ENCODE measurements at regions not wholly inside any gene's neighbourhood (a gene's known extent, or its start where the extent isn't known, plus 50 kb on each side); places are given as distances from the start of the nearest gene placed in this dataset.
"Not testable (repeated sequence)": the region's sequence is repeated elsewhere in the genome, so short reads cannot be mapped to it uniquely, and the experiment has no call there.

GRCh38 chr5:50550267-50550666 lies 109.2 kb upstream of the EMB start:
- H3K9me3 Mint-ChIP-seq: no peaks in the 10 kb centered on the region
- no peaks in the 10 kb centered on the region for H3K27me3 Mint-ChIP-seq (ENCODE audit: low read depth)
- H3K36me3 Mint-ChIP-seq (ENCODE audit: low read depth): no peaks in the 10 kb centered on the region
- no peaks in the 10 kb centered on the region for H3K4me1 Mint-ChIP-seq
- no peak overlapping the region for H3K4me3 Mint-ChIP-seq
- no peak for TF ChIP-seq CTCF (IDR thresholded peaks at IDR 0.05; ENCODE audit: unreplicated experiment in 3 of 3)
- H3K27ac Mint-ChIP-seq: no peak overlapping the region

- TF ChIP-seq CTCF (IDR thresholded peaks at IDR 0.05; ENCODE audit: unreplicated experiment in 3 of 3): no peak
- no peaks in the 10 kb centered on the region for H3K9me3 Mint-ChIP-seq
- H3K27ac Mint-ChIP-seq: no peak overlapping the region
- H3K4me1 Mint-ChIP-seq: no peaks in the 10 kb centered on the region
- H3K4me3 Mint-ChIP-seq: no peak overlapping the region
- no peaks in the 10 kb centered on the region for H3K27me3 Mint-ChIP-seq (ENCODE audit: low read depth)
- no peaks in the 10 kb centered on the region for H3K36me3 Mint-ChIP-seq (ENCODE audit: low read depth)
These were observed 109.9 kb upstream of the EMB start for GRCh38 chr5:50550993-50551392.

- TF ChIP-seq CTCF (IDR thresholded peaks at IDR 0.05; ENCODE audit: unreplicated experiment in 3 of 3): no peak
- no peak overlapping the region for H3K4me3 Mint-ChIP-seq
These were observed 112.5 kb upstream of the EMB start for GRCh38 chr5:50553560-50553984.

GRCh38 chr5:50558640-50559039 lies 107.8 kb upstream of the PARP8 start:
- not testable (repeated sequence) for H3K27ac Mint-ChIP-seq; H3K9me3 Mint-ChIP-seq; H3K4me1 Mint-ChIP-seq; H3K36me3 Mint-ChIP-seq (ENCODE audit: low read depth); H3K4me3 Mint-ChIP-seq; H3K27me3 Mint-ChIP-seq (ENCODE audit: low read depth)

More at GRCh38 chr5:50553560-50553984, 112.5 kb upstream of the EMB start:
- Mint-ChIP-seq H3K4me1 (no peaks in the 10 kb centered on the region), H3K27me3 (ENCODE audit: low read depth) (no peaks in the 10 kb centered on the region), H3K36me3 (ENCODE audit: low read depth) (no peaks in the 10 kb centered on the region), H3K9me3 (no peaks in the 10 kb centered on the region), H3K27ac (no peak overlapping the region)

- Mint-ChIP-seq H3K4me3 (no peak overlapping the region), H3K27ac (no peak overlapping the region), H3K9me3 (no peaks in the 10 kb centered on the region), H3K4me1 (no peaks in the 10 kb centered on the region), H3K27me3 (ENCODE audit: low read depth) (no peaks in the 10 kb centered on the region), H3K36me3 (ENCODE audit: low read depth) (no peaks in the 10 kb centered on the region)
- TF ChIP-seq CTCF (IDR thresholded peaks at IDR 0.05; ENCODE audit: unreplicated experiment in 3 of 3): no peak
These were observed 106.5 kb upstream of the PARP8 start for GRCh38 chr5:50559955-50560354.

GRCh38 chr5:50562694-50563093 lies 103.7 kb upstream of the PARP8 start:
- no peak for TF ChIP-seq CTCF (IDR thresholded peaks at IDR 0.05; ENCODE audit: unreplicated experiment in 3 of 3)
- H3K27ac Mint-ChIP-seq: no peak overlapping the region
- no peaks in the 10 kb centered on the region for H3K36me3 Mint-ChIP-seq (ENCODE audit: low read depth)
- H3K4me3 Mint-ChIP-seq: no peak overlapping the region
- no peaks in the 10 kb centered on the region for H3K9me3 Mint-ChIP-seq
- H3K4me1 Mint-ChIP-seq: no peaks in the 10 kb centered on the region
- H3K27me3 Mint-ChIP-seq (ENCODE audit: low read depth): no peaks in the 10 kb centered on the region
